ENCODE measurements at regions not wholly inside any gene's neighbourhood (a gene's known extent, or its start where the extent isn't known, plus 50 kb on each side); places are given as distances from the start of the nearest gene placed in this dataset.

GRCh38 chr20:51210084-51210483 is 187.2 kb upstream of the KCNG1 start:
- ChIA-PET POLR2A (ENCODE audit: unreplicated experiment) (no interaction called here), CTCF (interaction anchor here (1.0 kb wide), 1 partner anchor 11 kb away, joined by 3 read pairs; no protein-coding TSS in a partner anchor)
- no peak overlapping the region for H2BK20ac ChIP-seq (ENCODE audit: low read depth, low read length)
- no peaks in the 10 kb centered on the region for H3K36me3 ChIP-seq (ENCODE audit: control insufficient read depth, insufficient read depth, low read length)
- DNase-seq, result peak; percentile 22
- H4K8ac ChIP-seq (ENCODE audit: low read depth in 2 of 2, low read length in 2 of 2), result no peak overlapping the region
- no peak overlapping the region for H3K14ac ChIP-seq (replicated peaks; ENCODE audit: low read depth, low read length)
- H3K9ac ChIP-seq (ENCODE audit: low read depth, low read length), result no peak overlapping the region
- H3K9me3 ChIP-seq (ENCODE audit: control insufficient read depth, insufficient read depth, low read length), result no peaks in the 10 kb centered on the region
- no peak overlapping the region for H4K5ac ChIP-seq (ENCODE audit: low read depth, low read length)
- H3K9me1 ChIP-seq (ENCODE audit: insufficient read depth, low read length), result no peaks in the 10 kb centered on the region
- WGBS, 2 experiments (ENCODE audit: extremely low coverage in 2 of 2, insufficient read length in 1 of 2), result no CpG with 5 or more reads among the region's 1 CpG
- H3K4me1 ChIP-seq (ENCODE audit: control insufficient read depth, insufficient read depth, low read length), result no peaks in the 10 kb centered on the region; the same call in 1 of the 2 replicates
- in situ Hi-C loops (cut with MboI; ENCODE audit: low sequenced_read_pairs), result no loop called here
- dilution Hi-C loops (cut with HindIII; ENCODE audit: low sequenced_read_pairs, unreplicated experiment), result no loop called here
- H3K4ac ChIP-seq (ENCODE audit: low read depth, low read length), result no peak overlapping the region
- no peak overlapping the region for H2BK15ac ChIP-seq (ENCODE audit: low read depth, low read length)
- H2AFZ ChIP-seq (replicated peaks; ENCODE audit: low read length, poor library complexity), result no peak overlapping the region
- H3K27me3 ChIP-seq (ENCODE audit: control insufficient read depth, insufficient read depth, low read length), result peaks cover 23% of the 10 kb centered on the region
- no peak overlapping the region for H2AK5ac ChIP-seq (ENCODE audit: low read depth, low read length)
- H2BK120ac ChIP-seq (ENCODE audit: low read depth, low read length), result no peak overlapping the region
- no peaks in the 10 kb centered on the region for H4K20me1 ChIP-seq (ENCODE audit: insufficient read depth, low read length)
- TF ChIP-seq POLR2A (IDR thresholded peaks at IDR 0.05; ENCODE audit: low read depth, low read length) (no peak), CEBPB (IDR thresholded peaks at IDR 0.05; ENCODE audit: low read depth, low read length) (no peak), RCOR1 (IDR thresholded peaks at IDR 0.05; ENCODE audit: insufficient replicate concordance, low read length) (no peak), CTCF (conservative IDR thresholded peaks at IDR 0.05; ENCODE audit: low read depth, low read length) (no peak), USF2 (IDR thresholded peaks at IDR 0.05; ENCODE audit: low read depth, low read length) (no peak), MAFK (IDR thresholded peaks at IDR 0.05; ENCODE audit: low read depth, low read length) (no peak), MXI1 (IDR thresholded peaks at IDR 0.05; ENCODE audit: borderline replicate concordance, low read depth, low read length) (no peak), FOS (IDR thresholded peaks at IDR 0.05; ENCODE audit: low read depth, low read length) (no peak), SMC3 (IDR thresholded peaks at IDR 0.05; ENCODE audit: low read depth, low read length) (no peak), NFE2L2 (IDR thresholded peaks at IDR 0.05; ENCODE audit: low read depth, low read length) (no peak), BHLHE40 (IDR thresholded peaks at IDR 0.05; ENCODE audit: low read depth, low read length) (no peak)
- TF ChIP-seq, protein P1, sequence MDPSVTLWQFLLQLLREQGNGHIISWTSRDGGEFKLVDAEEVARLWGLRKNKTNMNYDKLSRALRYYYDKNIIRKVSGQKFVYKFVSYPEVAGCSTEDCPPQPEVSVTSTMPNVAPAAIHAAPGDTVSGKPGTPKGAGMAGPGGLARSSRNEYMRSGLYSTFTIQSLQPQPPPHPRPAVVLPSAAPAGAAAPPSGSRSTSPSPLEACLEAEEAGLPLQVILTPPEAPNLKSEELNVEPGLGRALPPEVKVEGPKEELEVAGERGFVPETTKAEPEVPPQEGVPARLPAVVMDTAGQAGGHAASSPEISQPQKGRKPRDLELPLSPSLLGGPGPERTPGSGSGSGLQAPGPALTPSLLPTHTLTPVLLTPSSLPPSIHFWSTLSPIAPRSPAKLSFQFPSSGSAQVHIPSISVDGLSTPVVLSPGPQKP (IDR thresholded peaks at IDR 0.05; ENCODE audit: borderline replicate concordance, low read depth, low read length), result no peak
- no peak overlapping the region for H2AK9ac ChIP-seq (replicated peaks; ENCODE audit: low read depth, low read length, poor library complexity)
- H2BK5ac ChIP-seq (ENCODE audit: low read depth, low read length, poor library complexity, severe bottlenecking), result no peak overlapping the region
- H4K91ac ChIP-seq (ENCODE audit: insufficient read depth, low read depth, low read length), result no peak overlapping the region
- H3K4me2 ChIP-seq (ENCODE audit: low read depth, low read length), result no peak overlapping the region
- H3K56ac ChIP-seq (ENCODE audit: extremely low read depth, insufficient read depth, low read length), result no peak overlapping the region
- H3K18ac ChIP-seq (ENCODE audit: low read depth, low read length), result no peak overlapping the region
- intact Hi-C loops (cut with micrococcal nuclease), result loop anchor here (10.0 kb wide), 1 partner anchor 195 kb away; no protein-coding TSS in a partner anchor
- no peak overlapping the region for H3K27ac ChIP-seq (ENCODE audit: insufficient read depth, low read length)
- BruUV-seq (replicated peaks), result no TSS peak
- no peak overlapping the region for H3K4me3 ChIP-seq (ENCODE audit: insufficient read depth, low read depth, low read length)
- no peak overlapping the region for H3K23ac ChIP-seq (ENCODE audit: low read depth, low read length)
- peak; percentile 77 for ATAC-seq (ENCODE audit: low read depth)
- no peaks in the 10 kb centered on the region for H3K79me1 ChIP-seq (ENCODE audit: low read depth in 1 of 2, low read length in 2 of 2)

All from IMR-90 (cell line).